H1 (cell line): ENCODE measurements at regions not wholly inside any gene's neighbourhood (a gene's known extent, or its start where the extent isn't known, plus 50 kb on each side); places are given as distances from the start of the nearest gene placed in this dataset.

ENCODE experiments used
- CTCF ChIA-PET: fragments of 300-600 bp; sonication (Branson Sonifier 250); formaldehyde crosslinking; loops from one replicate; lab custom pipeline; 2021; ENCODE audit not compliant: partially characterized antibody; lab: Charles Lee
- POLR2A ChIA-PET: fragments of 300-600 bp; sonication (Branson Sonifier 250); formaldehyde crosslinking; loops from one replicate; lab custom pipeline; 2021; ENCODE audit warnings: inconsistent platforms; ENCODE audit not compliant: partially characterized antibody; lab: Charles Lee
- DNase-seq, 2 experiments: peaks; one replicate each; pipeline versions ENCODE4 v3.0.0 to v3.0.0-alpha.2; 2010 to 2022; ENCODE audit warnings: low spot score in 2 of 2, low read depth in 1 of 2, mixed read lengths in 1 of 2
- FAIRE-seq: peaks from 2 replicates; lab custom pipeline; 2011; peaks lifted over from hg19 to GRCh38; lab: Jason Lieb, UNC
- H2AFZ ChIP-seq: 2 replicates; pipeline ENCODE4 v1.8.1; 2012; ENCODE audit warnings: low read length, inconsistent platforms
- H2AK5ac ChIP-seq: 2 replicates; pipeline ENCODE4 v1.6.1; 2013; ENCODE audit warnings: low read depth, low read length
- H2BK120ac ChIP-seq: replicated peaks from 2 replicates; pipeline ENCODE3; 2013; ENCODE audit warnings: low read depth, low read length, inconsistent platforms
- H2BK12ac ChIP-seq: 2 replicates; pipeline ENCODE4 v1.6.1; 2013; ENCODE audit warnings: low read depth, low read length
- H2BK15ac ChIP-seq: 2 replicates; pipeline ENCODE4 v1.6.1; 2013; ENCODE audit warnings: low read length
- H2BK20ac ChIP-seq: 2 replicates; pipeline ENCODE4 v1.6.1; 2013; ENCODE audit warnings: low read length
- H2BK5ac ChIP-seq: 2 replicates; pipeline ENCODE4 v1.6.1; 2013; ENCODE audit warnings: low read depth, low read length
- H3K14ac ChIP-seq: 2 replicates; pipeline ENCODE4 v1.6.1; 2013; ENCODE audit warnings: inconsistent platforms; ENCODE audit not compliant: insufficient read length
- H3K18ac ChIP-seq: 2 replicates; pipeline ENCODE4 v1.6.1; 2013; ENCODE audit warnings: low read length; ENCODE audit errors: extremely low read depth
- H3K23ac ChIP-seq: 2 replicates; pipeline ENCODE4 v1.6.1; 2013; ENCODE audit warnings: inconsistent platforms; ENCODE audit not compliant: insufficient read length
- H3K23me2 ChIP-seq: 2 replicates; pipeline ENCODE4 v1.6.1; 2013; ENCODE audit warnings: low read depth, low read length
- H3K27ac ChIP-seq: 2 replicates; pipeline ENCODE4 v1.6.1; 2011; ENCODE audit warnings: low read depth, low read length, inconsistent platforms
- H3K27me3 ChIP-seq, 4 experiments: replicated peaks in 1 of 4; 1 replicate in 1 of 4; 2 replicates in 3 of 4; pipeline versions ENCODE4 v1.6.1 to v1.8.1; 2011 to 2013; ENCODE audit warnings: low read length in 3 of 4, mild to moderate bottlenecking in 3 of 4, inconsistent platforms in 2 of 4, mixed read lengths in 2 of 4, moderate library complexity in 1 of 4; ENCODE audit not compliant: control insufficient read depth in 3 of 4, insufficient read depth in 3 of 4; ENCODE audit errors: extremely low read depth in 1 of 4
- H3K36me3 ChIP-seq, 4 experiments: 2 replicates each; pipeline versions ENCODE4 v1.6.1 to v1.8.1; 2011 to 2013; ENCODE audit warnings: mild to moderate bottlenecking in 4 of 4, low read length in 3 of 4, moderate library complexity in 2 of 4, control low read depth in 1 of 4, inconsistent platforms in 1 of 4; ENCODE audit not compliant: insufficient read depth in 4 of 4, control insufficient read depth in 2 of 4
- H3K4ac ChIP-seq: replicated peaks from 2 replicates; pipeline ENCODE3; 2013; ENCODE audit warnings: low read length, low read depth, mixed read lengths, inconsistent platforms; ENCODE audit not compliant: insufficient read length
- H3K4me1 ChIP-seq, 4 experiments: replicated peaks in 1 of 4; 1 replicate in 1 of 4; 2 replicates in 3 of 4; pipeline versions ENCODE4 v1.6.1 to v1.8.1; 2011 to 2013; ENCODE audit warnings: low read length in 3 of 4, inconsistent platforms in 2 of 4, mixed read lengths in 1 of 4; ENCODE audit not compliant: insufficient read depth in 4 of 4, control insufficient read depth in 3 of 4
- H3K4me2 ChIP-seq, 2 experiments: 2 replicates each; pipeline versions ENCODE4 v1.6.1 to v1.8.1; 2011 to 2013; ENCODE audit warnings: low read depth in 2 of 2, low read length in 2 of 2, control low read depth in 1 of 2, inconsistent platforms in 1 of 2, mild to moderate bottlenecking in 1 of 2; ENCODE audit not compliant: insufficient read depth in 1 of 2
- H3K4me3 ChIP-seq, 4 experiments: fragments of 200-600, 300-600 bp in 1 of 4; sonication (generic), shearing (Covaris generic), sonication (Bioruptor Twin) in 1 of 4; 2 replicates each; pipeline versions ENCODE4 v1.5.1 to v1.8.1; 2011 to 2016; ENCODE audit warnings: low read length in 4 of 4, low read depth in 3 of 4, control low read depth in 2 of 4, inconsistent platforms in 2 of 4, mild to moderate bottlenecking in 2 of 4, mixed read lengths in 1 of 4, moderate library complexity in 1 of 4; ENCODE audit not compliant: insufficient read depth in 2 of 4; ENCODE audit errors: extremely low read depth in 1 of 4
- H3K56ac ChIP-seq: replicated peaks from 2 replicates; pipeline ENCODE3; 2013; ENCODE audit warnings: low read depth, mild to moderate bottlenecking, mixed read lengths, low read length, inconsistent platforms; ENCODE audit not compliant: insufficient read length
- H3K79me1 ChIP-seq: 2 replicates; pipeline ENCODE4 v1.6.1; 2013; ENCODE audit warnings: low read depth, low read length, control low read depth
- H3K79me2 ChIP-seq, 2 experiments: 2 replicates each; pipeline versions ENCODE4 v1.6.1 to v1.8.1; 2012 to 2013; ENCODE audit warnings: low read length in 2 of 2, mild to moderate bottlenecking in 2 of 2, inconsistent platforms in 1 of 2; ENCODE audit not compliant: insufficient read depth in 2 of 2, control insufficient read depth in 1 of 2
- H3K9ac ChIP-seq, 4 experiments: replicated peaks in 1 of 4; 1 replicate in 1 of 4; 2 replicates in 3 of 4; pipeline versions ENCODE4 v1.6.1 to v1.8.1; 2011 to 2013; ENCODE audit warnings: low read depth in 3 of 4, low read length in 3 of 4, control low read depth in 2 of 4, mild to moderate bottlenecking in 2 of 4, moderate library complexity in 2 of 4, inconsistent platforms in 1 of 4; ENCODE audit errors: extremely low read depth in 1 of 4
- H3K9me3 ChIP-seq, 2 experiments: 2 replicates each; pipeline versions ENCODE4 v1.6.1 to v1.8.1; 2012 to 2013; ENCODE audit warnings: mild to moderate bottlenecking in 2 of 2, moderate library complexity in 2 of 2, control low read depth in 1 of 2, inconsistent platforms in 1 of 2, low read depth in 1 of 2, low read length in 1 of 2, mixed read lengths in 1 of 2; ENCODE audit not compliant: insufficient read depth in 2 of 2
- H4K20me1 ChIP-seq, 2 experiments: replicated peaks in 1 of 2; 2 replicates each; pipeline versions ENCODE3 to v1.8.1; 2011 to 2013; ENCODE audit warnings: inconsistent platforms in 2 of 2, low read length in 2 of 2, mild to moderate bottlenecking in 1 of 2; ENCODE audit not compliant: insufficient read depth in 2 of 2, control insufficient read depth in 1 of 2
- H4K5ac ChIP-seq: 2 replicates; pipeline ENCODE4 v1.6.1; 2013; ENCODE audit warnings: low read length, low read depth, mixed read lengths, inconsistent platforms; ENCODE audit not compliant: insufficient read length
- H4K8ac ChIP-seq: 2 replicates; pipeline ENCODE4 v1.8.0; 2013; ENCODE audit warnings: mild to moderate bottlenecking, moderate library complexity, low read length, inconsistent platforms; ENCODE audit not compliant: insufficient read depth; ENCODE audit errors: extremely low read depth
- H4K91ac ChIP-seq: replicated peaks from 2 replicates; pipeline ENCODE3; 2013; ENCODE audit warnings: low read length, mixed read lengths, inconsistent platforms; ENCODE audit not compliant: insufficient read length
- CTCF ChIP-seq, 3 experiments: IDR thresholded peaks; 1 replicate in 2 of 3; 2 replicates in 1 of 3; pipeline versions ENCODE4 v1.5.1 to v1.6.1; 2011; ENCODE audit warnings: low read length in 3 of 3, mild to moderate bottlenecking in 3 of 3, inconsistent platforms in 2 of 3, low read depth in 1 of 3, moderate library complexity in 1 of 3; ENCODE audit not compliant: insufficient read depth in 1 of 3; ENCODE audit errors: control extremely low read depth in 1 of 3
- TAF7 ChIP-seq: optimal IDR thresholded peaks from 2 replicates; pipeline ENCODE3; 2011; ENCODE audit warnings: low read depth, mild to moderate bottlenecking, inconsistent platforms, low read length, moderate library complexity, borderline replicate concordance
- WGBS, 2 experiments: shearing (Covaris generic) in 1 of 2; methylation state at CpG; one replicate each; pipeline versions ENCODE4 v1.1.6 to v1.1.7; 2013 to 2015; ENCODE audit warnings: low lambda C conversion rate in 2 of 2, mixed read lengths in 2 of 2, inconsistent platforms in 1 of 2, low coverage in 1 of 2, missing lambda C conversion rate in 1 of 2; ENCODE audit not compliant: insufficient replicate concordance in 2 of 2, insufficient coverage in 1 of 2, insufficient read length in 1 of 2; ENCODE audit errors: extremely low coverage in 1 of 2, missing lambda C conversion rate in 1 of 2; 5-methylcytosine and 5-hydroxymethylcytosine counted together

- H3K4me3 ChIP-seq, result no peak overlapping the region
- no peak overlapping the region for H2BK120ac ChIP-seq
- H3K56ac ChIP-seq, result no peak overlapping the region
- no peak overlapping the region for H2AK5ac ChIP-seq
- TF ChIP-seq CTCF (IDR thresholded peaks at IDR 0.05; ENCODE audit: control extremely low read depth in 1 of 3, insufficient read depth in 1 of 3, low read depth in 1 of 3, low read length in 3 of 3) (no peak), TAF7 (peak; percentile 75)
- H2BK15ac ChIP-seq, result no peak overlapping the region
- H3K14ac ChIP-seq, result no peak overlapping the region
- no peak overlapping the region; the same call in 1 of the 2 replicates for H4K8ac ChIP-seq
- H2BK12ac ChIP-seq, result no peak overlapping the region
- no peak overlapping the region for H3K18ac ChIP-seq
- no peaks in the 10 kb centered on the region for H3K79me1 ChIP-seq
- no peak overlapping the region for H2BK5ac ChIP-seq
- H3K9me3 ChIP-seq, result no peaks in the 10 kb centered on the region
- H3K4me2 ChIP-seq, result no peak overlapping the region
- H2BK20ac ChIP-seq, result no peak overlapping the region
- DNase-seq (no peak), FAIRE-seq (no peak)
- 94% methylated on average over 17 of the region's 17 CpGs; no CpG with 5 or more reads in 1 of the 2 experiments for WGBS, 2 experiments
- no peaks in the 10 kb centered on the region; the same call in 1 of the 2 replicates for H3K23me2 ChIP-seq
- H4K5ac ChIP-seq, result no peak overlapping the region
- no peaks in the 10 kb centered on the region for H3K36me3 ChIP-seq
- peaks cover 0 to 18% (median 2%) of the 10 kb centered on the region in 4 experiments; a peak in 4 of 7 replicates for H3K4me1 ChIP-seq
- ChIA-PET POLR2A (no interaction called here), CTCF (interaction anchor here (0.6 to 1.8 kb wide), 3 partner anchors 30 to 1060 kb away, joined by 3 to 5 read pairs (median 4); no protein-coding TSS in a partner anchor)
- no peak overlapping the region for H3K27ac ChIP-seq
- H3K27me3 ChIP-seq, result no peaks in the 10 kb centered on the region
- no peak overlapping the region for H3K23ac ChIP-seq
- no peak overlapping the region for H3K4ac ChIP-seq
- no peak overlapping the region for H3K9ac ChIP-seq
- no peaks in the 10 kb centered on the region for H3K79me2 ChIP-seq
- H4K91ac ChIP-seq, result no peak overlapping the region
- no peaks in the 10 kb centered on the region for H4K20me1 ChIP-seq
- no peak overlapping the region for H2AFZ ChIP-seq
Observed at GRCh38 chr10:128694851-128695725, 568.9 kb upstream of the MKI67 start.
